ENCODE measurements at regions not wholly inside any gene's neighbourhood (a gene's known extent, or its start where the extent isn't known, plus 50 kb on each side); places are given as distances from the start of the nearest gene placed in this dataset.

- Mint-ChIP-seq H3K9me3 (no peaks in the 10 kb centered on the region), H3K27me3 (ENCODE audit: low read depth) (no peaks in the 10 kb centered on the region), H3K27ac (no peak overlapping the region; the same call in 1 of the 2 replicates), H3K4me3 (no peak overlapping the region), H3K36me3 (no peaks in the 10 kb centered on the region; the same call in 1 of the 2 replicates), H3K4me1 (peaks cover 16% of the 10 kb centered on the region)
- POLR2A ChIA-PET = no interaction called here
- CTCF ChIA-PET = interaction anchor here (0.7 kb wide), 1 partner anchor 257 kb away, joined by 3 read pairs; no protein-coding TSS in a partner anchor
- TF ChIP-seq IRF2 (CRISPR knock-in tag; IDR thresholded peaks at IDR 0.05; ENCODE audit: borderline replicate concordance, low read depth) = no peak
- no peak for TF ChIP-seq HMGA2 (CRISPR knock-in tag; IDR thresholded peaks at IDR 0.05)
- no peak for TF ChIP-seq USF2 (CRISPR knock-in tag; IDR thresholded peaks at IDR 0.05)
- TF ChIP-seq PREB (CRISPR knock-in tag; IDR thresholded peaks at IDR 0.05; ENCODE audit: borderline replicate concordance) = no peak
- no peak for TF ChIP-seq ZNF281 (CRISPR knock-in tag; IDR thresholded peaks at IDR 0.05)
- TF ChIP-seq STAT6 (CRISPR knock-in tag; conservative IDR thresholded peaks at IDR 0.05; ENCODE audit: low read depth) = no peak
- TF ChIP-seq ZMAT4 (CRISPR knock-in tag; IDR thresholded peaks at IDR 0.05) = no peak
- no peak for TF ChIP-seq MAX (CRISPR knock-in tag; IDR thresholded peaks at IDR 0.05)
- no peak for TF ChIP-seq FOXP4 (CRISPR knock-in tag; IDR thresholded peaks at IDR 0.05)
- no peak for TF ChIP-seq IRF1 (CRISPR knock-in tag; IDR thresholded peaks at IDR 0.05)
- no peak for TF ChIP-seq FOXJ3 (CRISPR knock-in tag; IDR thresholded peaks at IDR 0.05; ENCODE audit: borderline replicate concordance)
- no peak for TF ChIP-seq E2F5 (CRISPR knock-in tag; IDR thresholded peaks at IDR 0.05)
- no peak for TF ChIP-seq NFYB (CRISPR knock-in tag; conservative IDR thresholded peaks at IDR 0.05; ENCODE audit: low read depth)
- TF ChIP-seq NR1H2 (CRISPR knock-in tag; IDR thresholded peaks at IDR 0.05) = no peak
- TF ChIP-seq TP53 (CRISPR knock-in tag; IDR thresholded peaks at IDR 0.05) = no peak
- TF ChIP-seq AFF4 (CRISPR knock-in tag; IDR thresholded peaks at IDR 0.05; ENCODE audit: borderline replicate concordance) = no peak
- TF ChIP-seq ESRRA (CRISPR knock-in tag; IDR thresholded peaks at IDR 0.05; ENCODE audit: borderline replicate concordance) = no peak
- no peak for ATAC-seq
- DNase-seq (ENCODE audit: low spot score) = no peak
Measured at GRCh38 chr17:77311371-77311981, 170.7 kb downstream of the SEC14L1 start.

Data from WTC11 (cell line).